ENCODE measurements at regions not wholly inside any gene's neighbourhood (a gene's known extent, or its start where the extent isn't known, plus 50 kb on each side); places are given as distances from the start of the nearest gene placed in this dataset.

DNA sequence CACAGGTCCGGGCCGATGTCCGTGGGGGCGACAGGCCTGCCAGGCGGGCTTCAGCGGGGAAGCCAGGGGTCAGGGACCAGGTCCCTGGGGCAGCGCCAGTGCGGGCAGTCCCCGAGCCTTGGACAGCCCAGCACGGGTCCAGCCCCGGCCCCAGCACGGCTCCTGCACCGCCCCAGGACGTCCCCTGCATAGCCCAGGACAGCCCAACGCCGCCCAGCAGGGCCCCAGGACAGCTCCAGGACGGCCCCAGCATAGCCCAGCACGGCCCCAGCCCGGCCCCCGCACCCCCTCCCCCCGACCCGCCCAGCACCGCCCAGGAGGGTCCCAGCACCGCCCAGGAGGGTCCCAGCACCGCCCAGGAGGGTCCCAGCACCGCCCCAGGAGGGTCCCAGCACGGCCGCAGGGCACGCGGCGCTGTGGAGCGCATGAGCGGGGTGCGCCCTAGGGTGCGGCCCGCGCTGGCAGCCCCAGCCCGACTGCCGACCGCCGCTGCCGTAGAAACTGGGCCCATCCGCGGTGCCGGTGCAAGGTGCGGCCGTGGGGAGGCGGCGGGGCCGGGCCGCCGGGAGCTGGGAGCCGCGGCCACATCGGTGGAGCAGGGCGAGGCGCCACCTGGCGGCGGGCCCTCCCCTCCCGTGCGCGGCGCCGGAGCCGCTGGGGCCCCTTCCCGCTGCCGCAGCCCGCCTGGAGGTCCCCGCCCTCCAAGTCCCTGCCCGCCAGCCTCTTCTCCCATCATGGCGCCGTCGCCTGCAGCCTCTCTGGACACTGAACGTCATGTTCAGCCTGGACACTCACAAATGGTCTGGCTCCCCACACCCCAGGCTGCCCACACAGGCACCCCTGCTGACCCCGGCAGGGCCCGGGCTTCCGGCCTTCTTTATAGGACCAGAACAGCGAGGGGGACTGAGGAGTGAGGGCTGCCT, 106.8 kb upstream of the NKX1-1 start:
- DNase-seq (ENCODE audit: insufficient read length, low spot score) (no peak), FAIRE-seq (no peak)
- TF ChIP-seq, protein P1, sequence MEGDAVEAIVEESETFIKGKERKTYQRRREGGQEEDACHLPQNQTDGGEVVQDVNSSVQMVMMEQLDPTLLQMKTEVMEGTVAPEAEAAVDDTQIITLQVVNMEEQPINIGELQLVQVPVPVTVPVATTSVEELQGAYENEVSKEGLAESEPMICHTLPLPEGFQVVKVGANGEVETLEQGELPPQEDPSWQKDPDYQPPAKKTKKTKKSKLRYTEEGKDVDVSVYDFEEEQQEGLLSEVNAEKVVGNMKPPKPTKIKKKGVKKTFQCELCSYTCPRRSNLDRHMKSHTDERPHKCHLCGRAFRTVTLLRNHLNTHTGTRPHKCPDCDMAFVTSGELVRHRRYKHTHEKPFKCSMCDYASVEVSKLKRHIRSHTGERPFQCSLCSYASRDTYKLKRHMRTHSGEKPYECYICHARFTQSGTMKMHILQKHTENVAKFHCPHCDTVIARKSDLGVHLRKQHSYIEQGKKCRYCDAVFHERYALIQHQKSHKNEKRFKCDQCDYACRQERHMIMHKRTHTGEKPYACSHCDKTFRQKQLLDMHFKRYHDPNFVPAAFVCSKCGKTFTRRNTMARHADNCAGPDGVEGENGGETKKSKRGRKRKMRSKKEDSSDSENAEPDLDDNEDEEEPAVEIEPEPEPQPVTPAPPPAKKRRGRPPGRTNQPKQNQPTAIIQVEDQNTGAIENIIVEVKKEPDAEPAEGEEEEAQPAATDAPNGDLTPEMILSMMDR (IDR thresholded peaks at IDR 0.05; ENCODE audit: insufficient read depth, missing control alignments): peak; percentile 55

DNA sequence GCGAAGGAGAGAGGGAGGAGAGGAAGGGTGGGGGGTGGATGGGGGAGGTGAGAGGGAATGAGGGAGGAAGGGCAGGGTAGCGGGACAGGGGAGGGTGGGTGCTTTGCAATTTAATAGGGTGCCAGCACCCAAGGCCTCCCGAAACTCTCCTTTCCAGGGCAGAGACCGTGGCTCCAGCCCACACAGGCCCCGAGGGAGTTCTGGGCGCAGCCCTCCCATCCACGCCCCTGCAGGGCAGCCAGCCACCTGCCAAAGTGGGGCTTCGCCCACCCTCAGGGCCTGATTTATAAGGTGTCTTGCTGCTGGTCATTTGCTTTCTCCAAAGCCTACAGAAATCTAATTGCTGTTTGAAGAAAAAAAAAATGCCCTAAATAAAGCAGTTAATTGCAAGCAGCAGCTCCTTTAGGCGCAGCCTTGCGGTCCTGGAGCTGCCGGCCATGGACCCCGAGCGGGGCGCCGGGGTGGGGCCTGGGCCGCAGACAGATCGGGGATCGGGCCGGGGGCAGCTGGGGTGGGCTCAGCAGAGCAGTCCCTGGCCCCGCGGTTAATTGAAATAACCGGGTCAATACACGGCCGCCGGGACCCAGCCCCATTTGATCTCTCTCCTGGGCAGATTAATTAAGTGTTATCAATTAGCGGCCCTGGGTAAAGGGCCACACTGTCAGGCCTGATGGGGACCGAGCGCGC, 106.0 kb upstream of the NKX1-1 start:
- FAIRE-seq: no peak

DNA sequence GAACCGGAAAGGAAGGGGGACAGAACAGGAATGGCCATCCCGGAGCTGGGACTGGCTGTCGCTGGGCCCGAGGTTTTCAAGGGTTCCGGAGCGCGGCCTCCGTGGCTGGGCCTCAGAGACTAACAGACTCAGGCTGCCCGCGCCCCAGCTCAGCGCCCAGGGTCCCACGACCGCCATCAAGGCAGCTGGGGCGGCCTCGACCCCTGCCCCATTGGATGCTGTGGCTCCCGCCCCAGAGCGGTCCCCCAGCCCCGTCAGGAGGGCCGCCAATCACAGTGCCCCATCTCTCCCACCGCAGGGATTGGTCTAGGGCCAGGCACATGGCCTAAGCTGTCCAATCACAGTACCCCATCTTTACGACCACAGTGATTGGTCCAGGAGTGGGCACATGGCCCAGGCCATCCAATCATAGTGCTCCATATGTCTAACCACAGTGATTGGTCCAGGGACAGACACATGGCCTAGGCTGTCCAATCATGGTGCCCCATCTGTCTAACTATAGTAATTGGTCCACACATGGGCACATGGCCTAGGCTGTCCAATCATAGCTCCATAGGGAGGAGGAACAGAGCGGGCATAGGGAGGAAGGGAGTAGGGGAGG, 105.3 kb upstream of the NKX1-1 start:
- DNase-seq (ENCODE audit: insufficient read length, low spot score): no peak
- TF ChIP-seq, protein P1 (IDR thresholded peaks at IDR 0.05; ENCODE audit: insufficient read depth, missing control alignments): no peak
- FAIRE-seq: no peak

More for the DNA sequence above, 106.0 kb upstream of the NKX1-1 start:
- no peak for DNase-seq (ENCODE audit: insufficient read length, low spot score)
- TF ChIP-seq, protein P1 (IDR thresholded peaks at IDR 0.05; ENCODE audit: insufficient read depth, missing control alignments): no peak

DNA sequence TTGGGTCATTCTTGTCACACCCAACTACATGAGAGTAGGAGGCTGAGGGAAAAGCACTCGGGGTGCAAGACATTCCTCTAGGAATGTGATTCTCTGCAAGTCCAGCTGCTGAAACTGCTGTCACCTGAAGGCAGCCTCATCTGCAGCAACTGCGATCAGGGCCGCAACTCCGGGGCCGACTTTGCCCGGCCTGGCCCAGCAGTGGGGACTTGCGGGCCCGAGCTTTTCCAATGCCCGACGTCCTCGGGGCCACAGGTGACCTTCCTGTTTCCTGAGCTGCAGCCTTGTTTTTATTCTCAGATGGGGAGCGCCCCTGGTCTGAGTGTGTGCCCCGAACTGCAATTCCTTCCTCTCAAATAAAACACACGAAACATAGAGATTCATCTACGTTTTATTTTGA, 104.7 kb upstream of the NKX1-1 start:
- TF ChIP-seq, protein P1 (IDR thresholded peaks at IDR 0.05; ENCODE audit: insufficient read depth, missing control alignments): no peak
- FAIRE-seq: no peak

DNA sequence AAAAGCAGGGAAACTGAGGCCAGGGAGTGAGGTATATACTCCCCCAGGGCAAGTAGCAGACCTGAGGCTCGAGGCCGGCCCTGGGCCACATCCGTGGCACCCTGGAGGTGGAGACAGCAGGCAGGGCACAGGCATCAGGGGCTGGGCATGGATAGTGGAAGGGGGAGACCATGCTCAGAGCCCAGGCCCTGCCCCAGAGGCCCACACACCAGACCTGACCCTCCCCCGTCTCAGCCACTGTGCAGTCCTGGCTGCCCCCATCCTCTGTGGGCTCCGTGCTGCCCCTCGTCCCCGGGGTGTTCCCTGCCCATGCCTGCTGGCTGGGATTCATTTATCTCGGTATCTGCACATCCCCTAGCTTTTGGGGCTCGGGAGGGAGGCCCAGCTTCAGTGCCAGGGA, 103.1 kb upstream of the NKX1-1 start:
- FAIRE-seq: no peak

More for the DNA sequence above, 104.7 kb upstream of the NKX1-1 start:
- DNase-seq (ENCODE audit: insufficient read length, low spot score): no peak

DNA sequence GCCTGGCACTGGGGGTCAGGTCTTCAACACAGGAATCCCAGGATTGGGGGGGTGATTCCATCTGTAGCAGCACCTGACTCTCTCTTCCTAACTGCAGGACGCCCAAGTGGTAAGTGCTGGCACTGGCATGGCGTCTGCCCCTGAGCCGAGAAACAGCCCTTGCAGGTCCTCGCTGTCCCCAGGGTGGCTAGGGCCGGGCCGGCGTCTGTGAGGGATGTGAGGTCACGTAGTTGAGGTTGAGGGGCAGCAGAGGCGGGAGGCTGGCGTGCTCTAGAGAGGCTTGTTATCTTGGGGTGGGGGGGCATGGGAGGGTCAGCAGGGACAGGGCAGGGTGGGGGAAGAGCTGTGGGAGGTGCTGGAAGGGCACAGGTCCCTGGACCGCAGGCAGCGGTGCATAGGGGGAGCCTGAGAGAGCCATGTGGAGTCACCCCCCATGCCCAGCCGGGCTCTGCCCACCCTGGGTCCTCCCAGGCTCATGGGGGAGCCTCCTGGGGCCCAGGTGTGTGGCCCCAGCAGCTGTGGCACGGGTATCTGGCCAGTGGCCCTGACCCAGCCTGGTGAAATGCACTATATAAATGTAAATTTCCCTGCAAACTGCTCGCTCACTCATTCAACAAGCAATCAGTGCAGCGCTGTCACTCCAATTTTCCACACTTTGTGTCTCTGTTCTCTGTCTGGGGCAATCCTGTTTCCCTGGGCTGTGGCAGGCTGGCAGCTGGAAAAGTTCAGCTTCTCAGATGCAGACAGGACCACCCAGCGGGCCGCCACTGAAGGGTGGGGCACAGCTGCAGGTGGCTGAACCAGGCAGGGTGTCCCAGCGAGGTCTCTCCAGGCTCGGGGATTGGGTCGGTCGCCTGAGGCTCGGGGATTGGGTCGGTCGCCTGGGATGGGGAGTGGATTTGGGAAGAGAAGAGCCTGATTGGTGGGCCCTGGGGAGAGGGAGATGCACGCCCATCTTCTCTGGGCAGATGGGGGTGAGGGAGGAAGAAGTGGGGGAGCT, 102.2 kb upstream of the NKX1-1 start:
- no peak for DNase-seq (ENCODE audit: insufficient read length, low spot score)
- TF ChIP-seq, protein P1 (IDR thresholded peaks at IDR 0.05; ENCODE audit: insufficient read depth, missing control alignments): no peak
- no peak for FAIRE-seq

More for the DNA sequence above, 103.1 kb upstream of the NKX1-1 start:
- TF ChIP-seq, protein P1 (IDR thresholded peaks at IDR 0.05; ENCODE audit: insufficient read depth, missing control alignments): no peak
- DNase-seq (ENCODE audit: insufficient read length, low spot score): no peak

Measured in D721Med (cell line).